HL-60 (cell line): ENCODE measurements at regions not wholly inside any gene's neighbourhood (a gene's known extent, or its start where the extent isn't known, plus 50 kb on each side); places are given as distances from the start of the nearest gene placed in this dataset.

Experiments used
- DNase-seq, 2 experiments: peaks; one replicate each; pipeline ENCODE4 v3.0.0-alpha.2; 2010 to 2020; ENCODE audit warnings: low read depth in 1 of 2, low spot score in 1 of 2
- H3K27ac ChIP-seq: fragments of 250-450 bp; sonication (Bioruptor Pico); replicated peaks from 2 replicates; pipeline ENCODE4 v1.5.1; 2020; ENCODE audit warnings: mild to moderate bottlenecking, moderate library complexity
- H3K27me3 ChIP-seq: fragments of 250-450 bp; sonication (Bioruptor Pico); 2 replicates; pipeline ENCODE4 v1.5.1; 2021; ENCODE audit warnings: mild to moderate bottlenecking, moderate library complexity; ENCODE audit not compliant: insufficient read depth, poor library complexity, severe bottlenecking
- H3K4me3 ChIP-seq: replicated peaks from 2 replicates; pipeline ENCODE4 v1.5.1; 2011; ENCODE audit warnings: mild to moderate bottlenecking, control low read depth, low read length; ENCODE audit not compliant: insufficient read depth
- CTCF ChIP-seq: IDR thresholded peaks from one replicate; pipeline ENCODE4 v1.5.1; 2011; ENCODE audit warnings: low read length, control low read depth, inconsistent platforms; ENCODE audit not compliant: insufficient read depth
- GABPA ChIP-seq: IDR thresholded peaks from 2 replicates; pipeline ENCODE4 v1.6.1; 2012; ENCODE audit warnings: low read depth
- POLR2AphosphoS5 ChIP-seq: IDR thresholded peaks from 2 replicates; pipeline ENCODE4 v1.6.1; 2012; ENCODE audit warnings: low read depth
- REST ChIP-seq: IDR thresholded peaks from 2 replicates; pipeline ENCODE4 v1.6.1; 2012; ENCODE audit warnings: low read depth; ENCODE audit not compliant: insufficient replicate concordance
- SPI1 ChIP-seq: IDR thresholded peaks from 2 replicates; pipeline ENCODE4 v1.6.1; 2012; ENCODE audit warnings: low read depth, mild to moderate bottlenecking, borderline replicate concordance

- DNase-seq: no peak
- no peak overlapping the region for H3K4me3 ChIP-seq
- no peaks in the 10 kb centered on the region for H3K27me3 ChIP-seq
- TF ChIP-seq GABPA (no peak), REST (no peak), POLR2AphosphoS5 (no peak), CTCF (no peak), SPI1 (no peak)
- H3K27ac ChIP-seq: no peak overlapping the region
Observed at GRCh38 chr10:43945094-43945730, 296.5 kb upstream of the ZNF32 start.

- Histone ChIP-seq H3K27me3 (no peaks in the 10 kb centered on the region), H3K4me3 (no peak overlapping the region), H3K27ac (no peak overlapping the region)
- TF ChIP-seq POLR2AphosphoS5: no peak
- TF ChIP-seq CTCF: no peak
- no peak for DNase-seq
Observed at GRCh38 chr10:43944381-43945093, 295.9 kb upstream of the ZNF32 start.

GRCh38 chr10:43943818-43944360 is 295.2 kb upstream of the ZNF32 start:
- H3K27me3 ChIP-seq: no peaks in the 10 kb centered on the region
- no peak overlapping the region for H3K27ac ChIP-seq
- no peak for DNase-seq
- no peak for TF ChIP-seq POLR2AphosphoS5
- TF ChIP-seq REST: no peak
- TF ChIP-seq GABPA: no peak
- TF ChIP-seq CTCF: no peak
- no peak for TF ChIP-seq SPI1
- H3K4me3 ChIP-seq: no peak overlapping the region
